T-helper 17 cell (primary cell): ENCODE measurements at regions not wholly inside any gene's neighbourhood (a gene's known extent, or its start where the extent isn't known, plus 50 kb on each side); places are given as distances from the start of the nearest gene placed in this dataset.
"Not testable (repeated sequence)": the region's sequence is repeated elsewhere in the genome, so short reads cannot be mapped to it uniquely, and the experiment has no call there.

Source experiments
- ATAC-seq: fragments of 150-1000 bp; cut with Tn5 transposase; 2 replicates; pipeline ENCODE4 v1.10.0; 2021; ENCODE audit warnings: mild to moderate bottlenecking, moderate library complexity
- DNase-seq, 3 donors: peaks; one replicate each; pipeline versions ENCODE4 v3.0.0 to v3.0.0-alpha.2; 2020 to 2021
- H3K9me3 ChIP-seq: one replicate; pipeline ENCODE4 v1.7.0; 2013; ENCODE audit warnings: low read length, mild to moderate bottlenecking; ENCODE audit not compliant: control insufficient read depth, poor library complexity, severe bottlenecking
- H3K27ac Mint-ChIP-seq: one replicate; pipeline ENCODE4 v1.8.0; 2022; ENCODE audit warnings: mild to moderate bottlenecking, moderate library complexity, mixed read lengths
- H3K27me3 Mint-ChIP-seq: one replicate; pipeline ENCODE4 v1.8.0; 2022; ENCODE audit warnings: mixed read lengths
- H3K36me3 Mint-ChIP-seq: one replicate; pipeline ENCODE4 v1.8.0; 2022; ENCODE audit warnings: low read depth, mixed read lengths
- H3K4me1 Mint-ChIP-seq: one replicate; pipeline ENCODE4 v1.8.0; 2022; ENCODE audit warnings: mild to moderate bottlenecking, mixed read lengths
- H3K4me3 Mint-ChIP-seq: one replicate; pipeline ENCODE4 v1.8.0; 2022; ENCODE audit warnings: mild to moderate bottlenecking, moderate library complexity, mixed read lengths

- H3K27ac Mint-ChIP-seq = no peak overlapping the region
- no peaks in the 10 kb centered on the region for H3K36me3 Mint-ChIP-seq
- no peak overlapping the region for H3K4me3 Mint-ChIP-seq
- no peaks in the 10 kb centered on the region for H3K9me3 ChIP-seq
- H3K27me3 Mint-ChIP-seq = no peaks in the 10 kb centered on the region
- ATAC-seq (no peak), DNase-seq (no peak)
- H3K4me1 Mint-ChIP-seq = no peaks in the 10 kb centered on the region
These were observed 173.8 kb upstream of the RAI2 start for GRCh38 chrX:18034945-18035344.

GRCh38 chrX:18034504-18034903 lies 173.4 kb upstream of the RAI2 start:
- H3K27ac Mint-ChIP-seq = no peak overlapping the region
- no peaks in the 10 kb centered on the region for H3K9me3 ChIP-seq
- H3K4me1 Mint-ChIP-seq = no peaks in the 10 kb centered on the region
- no peaks in the 10 kb centered on the region for H3K36me3 Mint-ChIP-seq
- H3K27me3 Mint-ChIP-seq = no peaks in the 10 kb centered on the region
- ATAC-seq (no peak), DNase-seq (no peak)
- no peak overlapping the region for H3K4me3 Mint-ChIP-seq

GRCh38 chrX:18032486-18033221 lies 171.6 kb upstream of the RAI2 start:
- H3K9me3 ChIP-seq = no peaks in the 10 kb centered on the region
- ATAC-seq (no peak), DNase-seq (no peak)
- no peaks in the 10 kb centered on the region for H3K36me3 Mint-ChIP-seq
- no peak overlapping the region for H3K27ac Mint-ChIP-seq
- H3K4me3 Mint-ChIP-seq = no peak overlapping the region
- H3K27me3 Mint-ChIP-seq = no peaks in the 10 kb centered on the region
- H3K4me1 Mint-ChIP-seq = no peaks in the 10 kb centered on the region

GRCh38 chrX:18031726-18032375 lies 170.8 kb upstream of the RAI2 start:
- Mint-ChIP-seq H3K27me3 (no peaks in the 10 kb centered on the region), H3K36me3 (no peaks in the 10 kb centered on the region), H3K4me3 (no peak overlapping the region), H3K27ac (no peak overlapping the region), H3K4me1 (no peaks in the 10 kb centered on the region)
- ATAC-seq = no peak
- H3K9me3 ChIP-seq = no peaks in the 10 kb centered on the region
- no peak for DNase-seq

- H3K36me3 Mint-ChIP-seq, H3K9me3 ChIP-seq, H3K27ac Mint-ChIP-seq, ATAC-seq, H3K4me1 Mint-ChIP-seq, H3K4me3 Mint-ChIP-seq, H3K27me3 Mint-ChIP-seq, DNase-seq: not testable (repeated sequence)
These were observed 169.6 kb upstream of the RAI2 start for GRCh38 chrX:18030656-18031055.

- no peaks in the 10 kb centered on the region for H3K9me3 ChIP-seq
- ATAC-seq (no peak), DNase-seq (no peak)
- Mint-ChIP-seq H3K27me3 (no peaks in the 10 kb centered on the region), H3K27ac (no peak overlapping the region), H3K4me1 (no peaks in the 10 kb centered on the region), H3K4me3 (no peak overlapping the region), H3K36me3 (no peaks in the 10 kb centered on the region)
These were observed 165.1 kb upstream of the RAI2 start for GRCh38 chrX:18026166-18026565.

- DNase-seq (no peak), ATAC-seq (no peak)
- H3K27ac Mint-ChIP-seq = no peak overlapping the region
- H3K4me3 Mint-ChIP-seq = no peak overlapping the region
- H3K27me3 Mint-ChIP-seq = peaks cover 11% of the 10 kb centered on the region
- peaks cover 6% of the 10 kb centered on the region for H3K4me1 Mint-ChIP-seq
- no peaks in the 10 kb centered on the region for H3K9me3 ChIP-seq
- H3K36me3 Mint-ChIP-seq = peaks cover 2% of the 10 kb centered on the region
These were observed 156.3 kb upstream of the RAI2 start for GRCh38 chrX:18017411-18017810.

- ATAC-seq = no peak
- DNase-seq = no peak
- H3K27me3 Mint-ChIP-seq = peaks cover 11% of the 10 kb centered on the region
- no peak overlapping the region for H3K4me3 Mint-ChIP-seq
- H3K9me3 ChIP-seq = no peaks in the 10 kb centered on the region
- H3K36me3 Mint-ChIP-seq = peaks cover 2% of the 10 kb centered on the region
- H3K27ac Mint-ChIP-seq = no peak overlapping the region
- H3K4me1 Mint-ChIP-seq = peaks cover 6% of the 10 kb centered on the region
These were observed 155.8 kb upstream of the RAI2 start for GRCh38 chrX:18016941-18017340.

- peaks cover 2% of the 10 kb centered on the region for H3K36me3 Mint-ChIP-seq
- H3K27ac Mint-ChIP-seq = no peak overlapping the region
- no peaks in the 10 kb centered on the region for H3K9me3 ChIP-seq
- peaks cover 3% of the 10 kb centered on the region for H3K4me1 Mint-ChIP-seq
- peaks cover 4% of the 10 kb centered on the region for H3K27me3 Mint-ChIP-seq
- DNase-seq = no peak
- ATAC-seq = no peak
- H3K4me3 Mint-ChIP-seq = no peak overlapping the region
These were observed 149.2 kb upstream of the RAI2 start for GRCh38 chrX:18010253-18010652.

GRCh38 chrX:18003876-18004275 lies 142.8 kb upstream of the RAI2 start:
- no peak for ATAC-seq
- Mint-ChIP-seq H3K36me3 (no peaks in the 10 kb centered on the region), H3K27me3 (no peaks in the 10 kb centered on the region), H3K4me1 (no peaks in the 10 kb centered on the region), H3K27ac (no peak overlapping the region), H3K4me3 (no peak overlapping the region)
- no peaks in the 10 kb centered on the region for H3K9me3 ChIP-seq
- no peak for DNase-seq

- no peak for DNase-seq
- no peak overlapping the region for H3K4me3 Mint-ChIP-seq
- H3K27me3 Mint-ChIP-seq = no peaks in the 10 kb centered on the region
- H3K27ac Mint-ChIP-seq = no peak overlapping the region
- no peaks in the 10 kb centered on the region for H3K36me3 Mint-ChIP-seq
- H3K9me3 ChIP-seq = no peaks in the 10 kb centered on the region
- no peaks in the 10 kb centered on the region for H3K4me1 Mint-ChIP-seq
- ATAC-seq = no peak
These were observed 141.7 kb upstream of the RAI2 start for GRCh38 chrX:18002791-18003190.

GRCh38 chrX:17994429-17994828 lies 133.3 kb upstream of the RAI2 start:
- Mint-ChIP-seq H3K4me3 (no peak overlapping the region), H3K27ac (no peak overlapping the region), H3K4me1 (no peaks in the 10 kb centered on the region), H3K36me3 (no peaks in the 10 kb centered on the region), H3K27me3 (no peaks in the 10 kb centered on the region)
- no peak for ATAC-seq
- DNase-seq = no peak
- no peaks in the 10 kb centered on the region for H3K9me3 ChIP-seq

- H3K36me3 Mint-ChIP-seq = no peaks in the 10 kb centered on the region
- no peaks in the 10 kb centered on the region for H3K27me3 Mint-ChIP-seq
- H3K4me3 Mint-ChIP-seq = no peak overlapping the region
- H3K27ac Mint-ChIP-seq = no peak overlapping the region
- no peaks in the 10 kb centered on the region for H3K9me3 ChIP-seq
- DNase-seq (no peak), ATAC-seq (no peak)
- peaks cover under 1% of the 10 kb centered on the region for H3K4me1 Mint-ChIP-seq
These were observed 132.0 kb upstream of the RAI2 start for GRCh38 chrX:17993062-17993461.

GRCh38 chrX:17990532-17990931 lies 129.4 kb upstream of the RAI2 start:
- H3K36me3 Mint-ChIP-seq = no peaks in the 10 kb centered on the region
- H3K4me3 Mint-ChIP-seq = no peak overlapping the region
- H3K27me3 Mint-ChIP-seq = no peaks in the 10 kb centered on the region
- H3K4me1 Mint-ChIP-seq = peaks cover 4% of the 10 kb centered on the region
- H3K9me3 ChIP-seq = no peaks in the 10 kb centered on the region
- ATAC-seq = no peak
- DNase-seq = no peak
- no peak overlapping the region for H3K27ac Mint-ChIP-seq
